HG03575 (cell line): ENCODE measurements at regions not wholly inside any gene's neighbourhood (a gene's known extent, or its start where the extent isn't known, plus 50 kb on each side); places are given as distances from the start of the nearest gene placed in this dataset.
"Not testable (repeated sequence)": the region's sequence is repeated elsewhere in the genome, so short reads cannot be mapped to it uniquely, and the experiment has no call there.

ENCODE experiments used
- ATAC-seq: cut with Tn5 transposase; IDR thresholded peaks from one replicate; pipeline ENCODE4 v1.9.1; 2021; ENCODE audit not compliant: unreplicated experiment, insufficient number of reproducible peaks, low FRiP score; ENCODE audit errors: extremely low read depth

DNA sequence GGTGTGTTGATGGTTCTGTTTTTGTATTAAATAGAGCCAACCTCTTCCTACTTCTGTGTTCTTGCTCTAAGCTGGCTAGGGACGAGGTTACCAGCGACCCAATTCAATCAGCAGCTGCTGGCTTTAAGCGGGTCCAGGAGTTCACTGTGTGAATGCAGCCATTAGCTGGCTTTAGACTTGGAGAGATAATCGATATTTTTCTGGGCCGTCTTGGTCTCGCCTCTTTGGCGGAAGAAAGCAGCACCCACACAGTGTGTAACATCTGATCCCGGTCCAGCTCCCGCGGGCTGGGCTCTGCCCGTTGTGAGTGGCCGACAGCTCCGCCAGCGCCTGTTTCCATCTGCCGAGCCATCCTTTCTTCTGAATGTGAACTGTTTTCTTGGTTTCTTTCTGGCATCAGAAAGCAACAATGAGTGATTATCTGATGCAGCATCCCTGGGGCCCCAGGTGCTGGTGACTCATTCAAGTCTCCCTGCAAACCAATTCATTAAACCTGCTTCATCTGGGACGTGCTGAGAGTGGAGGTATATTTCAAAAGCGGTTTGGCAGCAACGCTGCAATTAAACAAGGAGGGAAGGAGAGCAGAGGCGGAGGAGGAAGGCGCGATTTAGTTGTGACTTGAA, 90.8 kb upstream of the IRX4 start:
- no peak for ATAC-seq

DNA sequence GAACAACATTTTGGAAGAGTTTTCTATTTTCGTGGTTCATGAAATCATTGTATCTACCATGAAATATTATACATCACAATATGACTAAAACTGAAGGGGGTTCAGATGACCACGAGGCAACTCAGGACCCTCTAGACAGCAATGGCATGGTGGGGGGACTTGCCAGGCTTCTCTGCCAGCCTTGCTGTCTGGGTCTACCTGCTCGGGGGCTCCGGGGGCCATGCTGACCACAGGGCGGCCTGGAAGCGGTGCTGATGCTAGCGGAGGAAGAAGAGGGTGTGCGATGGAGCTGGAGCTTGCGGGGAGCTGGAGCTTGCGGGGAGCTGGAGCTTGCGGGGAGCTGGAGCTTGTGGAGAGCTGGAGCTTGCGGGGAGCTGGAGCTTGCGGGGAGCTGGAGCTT, 89.2 kb upstream of the IRX4 start:
- no peak for ATAC-seq

DNA sequence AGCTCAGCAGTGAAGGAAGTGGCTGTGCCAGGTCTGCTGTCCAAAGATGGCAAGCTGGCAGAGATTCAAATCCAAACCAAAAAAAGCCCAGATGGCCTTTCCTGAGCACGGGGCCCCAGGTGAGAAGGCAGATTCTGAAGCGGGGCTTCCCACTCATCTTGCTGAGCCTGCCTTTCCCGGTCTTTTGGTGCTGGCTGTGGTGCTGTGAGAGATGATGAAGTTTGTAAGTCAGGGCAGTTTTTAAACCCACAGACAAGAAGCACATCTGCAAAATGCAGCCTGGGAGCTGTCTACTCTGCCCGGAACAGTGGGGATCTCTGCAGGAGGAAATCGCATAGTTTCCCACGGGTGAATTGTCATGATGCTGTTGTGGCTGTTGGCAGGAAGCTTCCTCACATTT, 85.0 kb upstream of the IRX4 start:
- ATAC-seq: no peak

DNA sequence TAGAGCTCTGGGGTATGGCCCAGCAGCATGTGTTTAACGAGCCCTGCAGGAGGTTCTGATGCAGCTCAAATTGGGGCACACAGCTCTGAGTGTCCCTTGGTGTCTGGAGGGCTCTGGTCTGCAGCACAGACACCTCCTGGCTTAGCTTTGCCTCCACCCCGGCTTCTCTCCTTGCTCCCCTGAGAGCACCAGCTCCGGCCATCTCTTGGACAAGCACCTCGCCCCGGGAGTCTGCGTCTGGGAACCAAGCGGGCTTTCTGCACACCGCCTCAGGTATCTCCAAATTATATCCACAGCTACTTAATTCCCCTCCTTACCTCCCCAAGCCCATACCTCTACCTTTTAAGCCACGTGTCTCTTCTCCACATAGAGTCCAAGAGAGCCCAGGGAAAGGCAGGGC, 83.7 kb upstream of the IRX4 start:
- ATAC-seq: no peak

DNA sequence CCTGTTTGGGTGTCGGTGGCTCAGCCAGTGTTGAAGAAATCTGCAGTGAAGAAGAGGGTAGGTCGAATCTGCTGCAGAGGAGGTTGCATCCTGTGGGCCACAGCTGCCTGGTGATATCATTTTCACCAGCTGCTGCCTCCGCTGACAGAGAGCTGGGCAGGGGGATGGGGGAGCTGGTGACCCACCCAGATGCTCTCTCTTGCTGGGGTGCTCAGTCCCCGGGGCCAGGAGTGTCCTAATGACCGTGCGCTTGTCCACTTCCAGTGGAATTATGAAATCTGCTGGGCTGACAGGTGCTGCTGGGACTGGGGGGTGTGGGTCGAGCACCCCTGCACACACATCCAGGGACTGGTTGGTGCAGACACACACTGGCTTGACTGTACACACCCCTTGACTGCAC, 83.2 kb upstream of the IRX4 start:
- no peak for ATAC-seq

DNA sequence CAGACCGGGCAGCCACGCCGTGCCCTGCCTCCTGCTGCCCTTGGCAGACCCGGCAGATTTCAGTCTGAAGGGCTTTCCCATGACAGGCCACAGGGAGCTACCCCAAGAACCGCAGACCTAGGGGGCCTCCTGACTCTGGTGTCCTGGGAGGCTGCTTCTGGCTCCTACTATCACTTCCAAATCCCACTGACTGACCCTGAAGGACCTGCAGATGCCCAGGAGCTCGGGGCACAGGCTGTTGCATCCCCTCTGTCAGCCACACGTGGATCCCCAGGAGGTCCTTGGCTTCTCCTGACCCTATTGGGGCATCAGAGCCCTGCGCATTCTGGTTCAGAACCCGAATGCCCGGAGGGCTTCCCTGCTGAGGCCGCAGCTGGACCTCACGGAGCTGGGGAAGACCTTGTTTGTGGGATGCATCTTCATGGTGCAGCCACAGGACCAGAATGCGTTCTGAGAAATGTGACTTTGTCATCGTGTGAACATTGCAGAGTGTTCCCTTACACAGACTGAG, 81.3 kb upstream of the IRX4 start:
- no peak for ATAC-seq

DNA sequence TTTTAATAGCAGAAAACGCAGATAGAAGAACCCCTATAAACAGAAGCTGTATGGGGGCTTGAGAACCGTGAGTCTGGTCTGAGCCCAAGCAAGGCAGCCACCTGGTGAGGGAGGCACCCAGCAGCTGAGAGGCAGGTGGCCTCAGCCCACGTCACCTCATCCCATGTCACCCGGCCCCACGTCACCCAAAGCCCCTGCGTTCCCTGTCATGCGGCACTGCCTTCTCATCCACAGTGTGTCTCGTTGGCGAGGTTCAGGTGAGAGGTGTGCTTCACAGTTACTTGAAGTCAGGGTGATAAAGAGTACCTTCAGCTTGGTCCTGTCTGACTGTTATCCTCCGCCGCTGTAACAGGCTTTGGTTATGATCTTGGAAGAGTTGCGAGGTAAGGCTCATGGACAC, 80.6 kb upstream of the IRX4 start:
- ATAC-seq: no peak

DNA sequence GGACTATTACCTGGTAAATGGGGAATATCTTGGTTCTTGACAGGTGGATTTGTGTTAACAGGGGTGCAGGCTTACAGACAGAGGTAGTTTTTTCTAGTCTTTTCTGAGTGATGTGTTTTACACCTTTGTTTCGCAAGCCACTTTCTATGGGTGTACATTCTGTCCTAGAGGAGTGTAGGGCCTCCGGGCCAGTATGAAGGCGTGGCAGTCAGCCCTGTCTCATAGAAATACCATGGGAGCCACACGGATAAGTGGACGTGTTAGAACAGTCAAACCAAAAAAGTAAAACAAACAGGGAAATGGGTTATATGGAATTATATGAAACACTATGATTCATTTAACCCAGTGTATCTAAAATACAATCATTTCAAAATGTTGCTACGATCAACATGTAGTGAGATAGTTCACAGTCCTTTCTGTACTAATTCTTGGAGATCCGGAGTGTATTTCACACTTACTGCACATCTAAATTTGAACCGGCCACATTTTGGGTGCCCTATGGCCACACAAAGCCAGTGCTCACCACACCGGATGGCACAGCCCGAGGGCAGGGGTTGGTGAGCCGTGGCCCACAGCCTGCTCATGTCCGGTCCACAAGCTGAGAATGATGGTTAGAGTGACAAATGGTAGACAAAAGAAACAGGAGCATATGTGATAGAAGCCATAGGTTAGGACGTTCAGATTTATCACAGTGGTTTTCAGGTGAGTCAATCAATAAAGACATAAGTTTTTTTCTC, 80.1 kb upstream of the IRX4 start:
- ATAC-seq: no peak

DNA sequence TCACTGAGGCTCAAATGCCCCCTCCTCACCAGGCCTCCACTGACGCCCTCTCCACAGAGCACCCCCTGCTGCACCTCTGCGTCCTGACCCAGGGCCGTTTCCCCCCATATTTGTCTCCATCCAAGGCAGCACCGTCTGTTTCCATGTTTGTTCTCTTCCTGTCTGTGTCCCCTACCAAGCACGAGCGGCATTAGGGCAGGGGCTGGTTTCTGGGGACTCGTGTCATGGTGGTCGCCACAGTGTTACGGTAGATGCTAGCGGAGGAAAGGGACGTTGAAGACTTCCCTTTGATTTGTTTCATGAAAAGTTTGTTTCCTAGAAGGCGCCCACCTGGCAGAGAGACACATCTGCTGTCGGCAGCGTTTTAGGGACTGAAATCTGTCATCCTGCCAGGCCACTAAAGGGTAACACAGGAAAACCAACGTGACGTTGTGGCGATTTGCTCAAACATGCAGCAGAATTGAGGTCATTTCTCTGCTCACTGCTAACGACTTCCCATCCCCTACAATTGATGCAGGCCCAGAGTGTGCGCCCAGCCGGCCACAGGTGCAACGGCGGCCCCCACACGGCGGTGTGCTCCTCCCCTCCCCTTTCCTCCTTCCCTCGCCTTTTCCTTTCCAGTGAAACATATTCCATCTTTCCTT, 79.3 kb upstream of the IRX4 start:
- ATAC-seq: no peak

DNA sequence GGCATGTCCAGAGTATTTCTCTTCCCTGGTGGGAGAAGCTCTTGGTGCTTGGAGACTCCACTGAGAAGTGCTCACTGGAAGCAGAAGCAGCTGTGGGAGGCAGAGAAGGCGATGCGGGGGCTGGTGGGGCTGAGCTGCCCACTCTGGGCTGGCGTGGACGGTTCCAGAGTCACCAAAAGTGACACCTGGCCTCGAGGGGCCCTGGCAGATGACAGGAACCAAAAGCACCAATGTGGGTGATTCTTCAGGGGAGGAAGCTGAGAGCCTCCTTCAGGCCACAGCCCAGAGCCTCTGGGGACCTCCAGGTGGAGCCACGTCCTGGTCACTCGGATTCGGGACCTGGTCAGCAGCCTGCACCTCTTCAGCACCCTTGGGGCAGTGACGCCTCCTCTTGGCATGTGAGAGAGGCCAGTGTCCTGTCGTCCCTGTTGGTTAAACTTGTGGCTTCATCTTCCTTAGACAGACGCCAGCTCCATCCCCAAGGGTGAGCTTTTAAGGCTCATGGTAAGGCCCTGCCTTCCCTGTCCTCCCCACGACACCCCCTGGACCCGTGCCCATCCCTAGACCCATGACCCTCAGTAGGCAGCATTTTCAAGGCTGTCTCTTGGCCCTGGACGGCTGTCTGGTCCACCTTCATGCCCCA, 78.7 kb upstream of the IRX4 start:
- no peak for ATAC-seq

DNA sequence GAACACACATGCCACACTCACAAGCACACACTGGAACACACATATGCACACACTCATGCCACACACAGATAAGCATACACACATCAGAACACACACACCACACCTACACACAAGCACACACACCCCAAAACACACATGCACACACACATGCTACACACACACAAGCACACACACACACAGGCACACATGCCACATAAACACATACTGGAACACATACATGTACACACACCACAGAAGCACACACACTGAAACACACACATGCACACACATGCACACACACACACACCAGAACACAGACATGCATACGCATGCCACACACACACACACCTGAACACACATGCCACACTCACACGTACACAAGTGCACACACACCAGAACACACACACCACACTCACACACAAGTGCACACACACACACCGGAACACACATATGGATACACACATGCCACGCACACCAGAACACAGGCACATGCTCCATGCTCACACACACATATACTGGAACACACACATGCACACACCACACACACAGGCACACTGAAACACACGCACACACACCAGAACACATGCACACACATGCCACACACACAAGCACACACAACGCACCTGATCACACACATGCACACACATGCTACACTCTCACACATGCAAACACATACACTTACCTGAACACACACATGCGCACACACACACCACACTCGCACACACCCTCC, 78.0 kb upstream of the IRX4 start:
- no peak for ATAC-seq

DNA sequence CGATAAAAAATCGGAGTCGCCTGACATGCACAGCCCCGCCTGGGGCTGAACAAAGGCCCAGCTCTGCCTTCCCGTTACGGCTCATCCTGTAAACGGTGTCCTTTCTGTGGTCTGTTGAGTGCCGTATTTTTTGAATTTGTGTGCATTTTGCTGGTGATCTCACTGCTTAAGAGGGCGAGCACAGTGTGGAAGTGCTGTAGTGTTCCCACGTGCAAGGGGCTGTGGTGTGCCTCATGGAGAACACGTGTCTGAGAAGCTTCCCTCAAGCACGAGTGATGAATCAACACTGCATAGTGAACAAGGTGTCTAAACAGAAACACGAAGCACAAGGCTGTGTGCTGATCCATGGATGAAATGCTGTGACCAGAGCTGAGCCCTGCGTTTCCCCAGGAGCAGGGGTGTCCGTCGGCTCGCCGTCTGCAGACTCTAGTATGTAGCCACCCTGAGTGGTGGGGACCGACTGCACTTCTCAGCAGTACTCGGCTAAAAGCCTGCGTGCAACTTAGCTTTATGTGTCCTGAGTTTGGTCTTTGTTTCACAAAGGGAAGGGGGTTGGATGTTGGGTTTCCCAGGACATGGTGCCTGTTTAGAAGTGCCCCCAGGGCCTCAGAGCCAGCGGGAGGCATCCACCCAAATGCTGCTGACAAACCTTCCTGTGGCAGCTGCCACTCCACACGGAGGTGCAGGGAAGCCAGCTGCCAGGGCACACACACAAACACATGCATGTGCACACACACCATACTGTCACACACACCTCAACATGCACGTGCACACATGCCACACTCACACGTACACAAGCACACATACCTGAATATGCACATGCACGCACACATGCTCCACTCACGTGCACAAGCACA, 77.2 kb upstream of the IRX4 start:
- no peak for ATAC-seq

DNA sequence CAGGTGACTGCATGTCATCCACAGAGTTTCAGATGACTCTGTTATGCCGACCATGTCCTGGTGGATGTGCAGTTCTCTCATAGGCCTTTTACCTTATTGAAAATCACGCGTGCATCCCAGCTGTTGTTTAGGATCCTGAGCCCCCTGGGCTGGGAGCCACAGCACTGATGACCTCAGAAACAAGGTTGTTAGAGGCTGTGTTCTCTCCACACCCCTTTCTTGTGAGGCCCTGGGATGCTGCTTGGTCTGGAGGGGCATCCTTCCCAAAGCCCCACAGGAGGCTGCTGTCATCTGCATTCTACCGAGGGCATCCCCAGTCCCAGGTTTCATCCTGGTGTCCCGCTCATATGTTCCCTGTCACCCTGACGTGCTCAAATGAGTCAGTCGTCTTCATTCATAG, 76.5 kb upstream of the IRX4 start:
- ATAC-seq: no peak

DNA sequence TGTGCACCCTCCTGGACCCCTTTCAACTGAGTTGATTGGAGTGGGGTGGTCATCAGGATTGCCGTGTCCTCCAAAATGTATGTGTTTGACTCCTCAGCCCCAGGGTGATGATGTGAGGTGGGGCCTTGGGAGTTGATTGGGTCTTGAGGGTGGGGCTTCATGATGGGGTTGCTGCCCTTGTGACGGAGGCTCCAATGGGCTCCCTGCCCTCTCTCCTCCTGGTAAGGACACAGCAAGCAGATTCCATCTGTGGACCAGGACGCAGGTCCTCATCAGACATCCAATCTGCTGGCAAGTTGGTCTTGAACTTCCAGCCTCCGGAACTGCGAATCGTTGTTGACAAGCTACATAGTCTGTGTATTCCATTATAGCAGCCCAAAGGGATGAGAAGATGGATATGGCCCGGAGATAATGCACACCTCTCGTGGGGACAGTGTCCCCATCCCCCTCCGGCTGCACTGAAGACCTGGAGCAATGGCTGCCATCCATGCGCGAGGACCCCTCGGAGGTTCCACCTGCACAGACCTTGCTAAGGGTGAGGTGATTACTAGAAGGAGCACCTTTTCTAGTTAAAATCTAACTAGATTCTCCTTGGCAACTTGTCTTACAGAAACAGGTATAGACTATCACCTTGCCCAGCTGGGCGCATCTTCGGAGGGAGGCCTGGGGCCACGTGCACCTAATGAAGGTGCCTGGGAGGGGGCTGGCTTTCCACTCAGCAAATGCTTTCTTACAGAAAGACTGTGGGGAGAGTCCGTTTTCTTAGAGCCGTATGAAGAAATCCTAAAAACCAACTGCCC, 75.7 kb upstream of the IRX4 start:
- no peak for ATAC-seq

DNA sequence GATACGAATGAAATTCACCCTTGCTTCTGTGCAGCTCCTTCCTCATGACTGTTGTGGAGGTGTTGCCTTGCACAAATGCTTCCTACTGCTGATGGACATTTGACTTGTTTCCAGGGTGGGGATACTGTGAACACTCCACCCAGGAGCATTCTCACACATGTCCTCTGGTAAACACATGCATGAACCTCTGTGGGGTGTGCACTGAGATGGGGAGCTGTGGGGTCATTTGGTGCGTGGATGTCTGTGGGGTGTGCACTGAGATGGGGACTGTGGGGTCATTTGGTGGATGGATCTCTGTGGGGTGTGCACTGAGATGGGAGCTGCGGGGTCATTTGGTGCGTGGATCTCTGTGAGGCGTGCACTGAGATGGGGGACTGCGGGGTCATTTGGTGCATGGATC, 72.9 kb upstream of the IRX4 start:
- no peak for ATAC-seq

DNA sequence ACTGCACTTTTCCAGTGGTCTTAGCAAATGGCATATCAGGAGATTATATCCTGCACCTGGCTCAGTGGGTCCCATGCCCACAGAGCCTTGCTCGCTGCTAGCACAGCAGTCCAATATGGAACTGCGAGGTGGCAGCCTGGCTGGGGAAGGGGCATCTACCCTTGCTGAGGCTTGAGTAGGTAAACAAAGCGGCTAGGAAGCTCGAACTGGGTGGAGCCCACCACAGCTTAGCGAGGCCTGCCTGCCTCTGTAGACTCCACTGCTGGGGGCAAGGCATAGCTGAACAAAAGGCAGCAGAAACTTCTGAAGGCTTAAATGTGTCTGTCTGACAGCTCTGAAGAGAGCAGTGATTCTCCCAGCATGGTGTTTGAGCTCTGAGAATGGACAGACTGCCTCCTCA, 71.0 kb upstream of the IRX4 start:
- not testable (repeated sequence) for ATAC-seq

DNA sequence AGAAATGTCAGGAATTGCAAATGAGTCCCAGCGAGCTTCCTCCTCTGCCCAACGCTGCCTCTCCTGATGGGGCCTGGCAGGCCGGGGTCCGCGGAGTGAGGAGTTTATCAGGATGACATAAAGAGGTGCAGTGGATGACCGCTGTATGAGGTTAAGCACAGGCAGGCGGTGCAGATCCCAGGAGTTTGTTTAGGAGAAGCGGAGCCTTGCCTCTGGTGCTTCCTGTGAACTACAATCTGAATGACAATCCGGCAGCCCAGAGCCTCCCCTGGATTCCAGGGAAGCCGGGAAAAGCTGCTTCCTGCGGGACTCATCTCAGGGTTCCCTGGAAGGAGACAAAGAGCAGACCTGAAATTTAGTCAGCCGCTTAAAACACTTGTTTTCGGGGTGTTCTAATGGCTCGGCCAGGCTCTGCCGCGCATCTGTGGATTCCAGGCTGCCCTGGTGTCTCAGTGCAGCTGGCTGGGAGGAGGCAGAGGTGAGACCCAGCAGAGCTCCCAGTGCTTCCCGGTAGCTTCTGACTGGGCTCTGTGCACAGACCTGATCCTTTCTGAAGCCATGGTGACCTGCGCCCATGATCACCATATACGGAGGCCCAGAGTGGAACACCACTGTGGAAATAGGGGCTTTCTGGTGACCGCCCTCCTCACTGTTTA, 69.8 kb upstream of the IRX4 start:
- ATAC-seq: no peak
